ENCODE measurements at regions not wholly inside any gene's neighbourhood (a gene's known extent, or its start where the extent isn't known, plus 50 kb on each side); places are given as distances from the start of the nearest gene placed in this dataset.

- 83% methylated on average over 3 of the region's 3 CpGs for WGBS
- no peak overlapping the region for H3K27ac ChIP-seq
- no peaks in the 10 kb centered on the region for H3K27me3 ChIP-seq
- DNase-seq (ENCODE audit: low spot score in 2 of 2) = no peak
- no peaks in the 10 kb centered on the region for H3K9me3 ChIP-seq
- no peak overlapping the region for H3K4me3 ChIP-seq
- no peaks in the 10 kb centered on the region for H3K36me3 ChIP-seq
- TF ChIP-seq EP300 (IDR thresholded peaks at IDR 0.05) = no peak
- no peak for TF ChIP-seq CTCF (IDR thresholded peaks at IDR 0.05)
- no peak for TF ChIP-seq POLR2A (IDR thresholded peaks at IDR 0.05)
- TF ChIP-seq POLR2AphosphoS5 (IDR thresholded peaks at IDR 0.05) = no peak
- H3K4me1 ChIP-seq = no peaks in the 10 kb centered on the region
Measured at GRCh38 chr3:95312650-95313049, 1249.8 kb downstream of the NSUN3 start.

GRCh38 chr3:95319921-95320494 is 1257.1 kb downstream of the NSUN3 start:
- Histone ChIP-seq H3K4me3 (no peak overlapping the region), H3K27ac (no peak overlapping the region), H3K9me3 (no peaks in the 10 kb centered on the region), H3K36me3 (no peaks in the 10 kb centered on the region), H3K27me3 (no peaks in the 10 kb centered on the region), H3K4me1 (no peaks in the 10 kb centered on the region)
- no peak for DNase-seq (ENCODE audit: low spot score in 2 of 2)
- WGBS = 42% methylated on average over 3 of the region's 3 CpGs
- TF ChIP-seq POLR2A (IDR thresholded peaks at IDR 0.05) (no peak), EP300 (IDR thresholded peaks at IDR 0.05) (no peak), CTCF (IDR thresholded peaks at IDR 0.05) (no peak), POLR2AphosphoS5 (IDR thresholded peaks at IDR 0.05) (no peak)

- DNase-seq (ENCODE audit: low spot score in 2 of 2) = no peak
- H3K9me3 ChIP-seq = peaks cover 7% of the 10 kb centered on the region
Measured at GRCh38 chr3:95327478-95327877, 1264.6 kb downstream of the NSUN3 start.

GRCh38 chr3:95333826-95334225 is 1271.0 kb downstream of the NSUN3 start:
- Histone ChIP-seq H3K4me1 (no peaks in the 10 kb centered on the region), H3K4me3 (no peak overlapping the region), H3K36me3 (no peaks in the 10 kb centered on the region), H3K27me3 (no peaks in the 10 kb centered on the region), H3K9me3 (peaks cover 4% of the 10 kb centered on the region), H3K27ac (no peak overlapping the region)
- WGBS = 25% methylated on average over 2 of the region's 2 CpGs
- TF ChIP-seq POLR2AphosphoS5 (IDR thresholded peaks at IDR 0.05) = no peak
- no peak for TF ChIP-seq POLR2A (IDR thresholded peaks at IDR 0.05)
- no peak for TF ChIP-seq CTCF (IDR thresholded peaks at IDR 0.05)
- TF ChIP-seq EP300 (IDR thresholded peaks at IDR 0.05) = no peak
- DNase-seq (ENCODE audit: low spot score in 2 of 2) = no peak

More at GRCh38 chr3:95327478-95327877, 1264.6 kb downstream of the NSUN3 start:
- WGBS = 79% methylated on average over 2 of the region's 2 CpGs
- no peak overlapping the region for H3K4me3 ChIP-seq
- no peaks in the 10 kb centered on the region for H3K36me3 ChIP-seq
- TF ChIP-seq EP300 (IDR thresholded peaks at IDR 0.05) (no peak), CTCF (IDR thresholded peaks at IDR 0.05) (no peak), POLR2A (IDR thresholded peaks at IDR 0.05) (no peak), POLR2AphosphoS5 (IDR thresholded peaks at IDR 0.05) (no peak)
- no peaks in the 10 kb centered on the region for H3K4me1 ChIP-seq
- no peak overlapping the region for H3K27ac ChIP-seq
- no peaks in the 10 kb centered on the region for H3K27me3 ChIP-seq

GRCh38 chr3:95334461-95334860 is 1271.6 kb downstream of the NSUN3 start:
- no peak overlapping the region for H3K4me3 ChIP-seq
- no peak overlapping the region for H3K27ac ChIP-seq
- no peaks in the 10 kb centered on the region for H3K4me1 ChIP-seq
- no peaks in the 10 kb centered on the region for H3K27me3 ChIP-seq
- peaks cover 3% of the 10 kb centered on the region for H3K9me3 ChIP-seq
- TF ChIP-seq CTCF (IDR thresholded peaks at IDR 0.05) (no peak), EP300 (IDR thresholded peaks at IDR 0.05) (no peak), POLR2AphosphoS5 (IDR thresholded peaks at IDR 0.05) (no peak), POLR2A (IDR thresholded peaks at IDR 0.05) (no peak)
- DNase-seq (ENCODE audit: low spot score in 2 of 2) = no peak
- no peaks in the 10 kb centered on the region for H3K36me3 ChIP-seq
